Neural cell (in vitro differentiated cells): ENCODE measurements at regions not wholly inside any gene's neighbourhood (a gene's known extent, or its start where the extent isn't known, plus 50 kb on each side); places are given as distances from the start of the nearest gene placed in this dataset.

Experiments
- H2AFZ ChIP-seq: fragments of 200-600, 300-800 bp; sonication (generic), shearing (Covaris generic); 2 replicates; pipeline ENCODE4 v1.6.0; 2014; ENCODE audit warnings: low read depth, mild to moderate bottlenecking, antibody characterized with exemption, low read length, moderate library complexity
- H3F3A ChIP-seq: fragments of 200-600 bp; shearing (Covaris generic); 2 replicates; pipeline ENCODE4 v1.6.1; 2016; ENCODE audit warnings: mild to moderate bottlenecking, moderate library complexity, mixed read lengths, antibody characterized with exemption, low read length; ENCODE audit not compliant: insufficient read depth, poor library complexity, severe bottlenecking
- H3K27ac ChIP-seq: fragments of 200-600, 300-800 bp; sonication (generic), shearing (Covaris generic); 2 replicates; pipeline ENCODE4 v1.5.1; 2014; ENCODE audit warnings: mild to moderate bottlenecking, low read length, moderate library complexity
- H3K27me3 ChIP-seq: fragments of 300-800, 200-600 bp; sonication (generic), shearing (Covaris generic); 2 replicates; pipeline ENCODE4 v1.6.0; 2014; ENCODE audit warnings: mild to moderate bottlenecking, low read depth, low read length, moderate library complexity; ENCODE audit not compliant: insufficient read depth
- H3K36me3 ChIP-seq: fragments of 300-800, 200-600 bp; sonication (generic), shearing (Covaris generic); 2 replicates; pipeline ENCODE4 v1.5.1; 2014; ENCODE audit warnings: mild to moderate bottlenecking, antibody characterized with exemption, low read length, moderate library complexity; ENCODE audit not compliant: insufficient read depth
- H3K4me2 ChIP-seq: fragments of 300-800, 200-600 bp; sonication (generic), shearing (Covaris generic); 2 replicates; pipeline ENCODE4 v1.6.0; 2014; ENCODE audit warnings: mild to moderate bottlenecking, low read length
- H3K4me3 ChIP-seq: fragments of 300-800, 200-600 bp; sonication (generic), shearing (Covaris generic); 2 replicates; pipeline ENCODE4 v1.5.1; 2014; ENCODE audit warnings: mild to moderate bottlenecking, low read length, moderate library complexity
- H3K79me2 ChIP-seq: fragments of 200-600 bp; shearing (Covaris generic); replicated peaks from 2 replicates; pipeline ENCODE4 v1.6.0; 2014; ENCODE audit warnings: mild to moderate bottlenecking, low read length, moderate library complexity; ENCODE audit not compliant: insufficient read depth
- H3K9ac ChIP-seq: fragments of 300-800, 200-600 bp; sonication (generic), shearing (Covaris generic); 2 replicates; pipeline ENCODE4 v1.6.1; 2016; ENCODE audit warnings: mild to moderate bottlenecking, low read length, mixed read lengths
- H3K9me2 ChIP-seq: fragments of 200-600 bp; shearing (Covaris generic); 2 replicates; pipeline ENCODE4 v1.6.1; 2016; ENCODE audit warnings: mild to moderate bottlenecking, low read length, mixed read lengths; ENCODE audit not compliant: insufficient read depth
- H3K9me3 ChIP-seq: fragments of 200-600, 300-800 bp; sonication (generic), shearing (Covaris generic); 2 replicates; pipeline ENCODE4 v1.6.1; 2016; ENCODE audit warnings: mild to moderate bottlenecking, mixed run types, low read length, moderate library complexity, mixed read lengths
- H4K20me1 ChIP-seq: fragments of 200-600 bp; shearing (Covaris generic); 2 replicates; pipeline ENCODE4 v1.6.1; 2016; ENCODE audit warnings: mild to moderate bottlenecking, mixed run types; ENCODE audit not compliant: insufficient read depth
- EP300 ChIP-seq: fragments of 450-650 bp; conservative IDR thresholded peaks from 2 replicates; pipeline ENCODE4 v1.6.1; 2014; ENCODE audit warnings: antibody characterized with exemption, mild to moderate bottlenecking, moderate library complexity; ENCODE audit not compliant: poor library complexity, severe bottlenecking
- EZH2 ChIP-seq: fragments of 200-600, 300-800 bp; shearing (Covaris generic), sonication (generic); IDR thresholded peaks from 2 replicates; pipeline ENCODE4 v1.6.1; 2014; ENCODE audit warnings: antibody characterized with exemption, low read length, borderline replicate concordance, mild to moderate bottlenecking; ENCODE audit not compliant: insufficient read depth, poor library complexity, severe bottlenecking
- MXI1 ChIP-seq: fragments of 450-650 bp; conservative IDR thresholded peaks from 2 replicates; pipeline ENCODE4 v1.6.1; 2014; ENCODE audit warnings: antibody characterized with exemption, mild to moderate bottlenecking; ENCODE audit not compliant: poor library complexity, severe bottlenecking
- POLR2AphosphoS5 ChIP-seq: IDR thresholded peaks from 2 replicates; pipeline ENCODE4 v1.6.1; 2012
- RAD21 ChIP-seq: fragments of 450-650 bp; conservative IDR thresholded peaks from 2 replicates; pipeline ENCODE4 v1.6.1; 2014; ENCODE audit warnings: antibody characterized with exemption, mild to moderate bottlenecking, moderate library complexity
- SMC3 ChIP-seq: fragments of 450-650 bp; conservative IDR thresholded peaks from 2 replicates; pipeline ENCODE4 v1.6.1; 2014; ENCODE audit warnings: antibody characterized with exemption, mild to moderate bottlenecking, moderate library complexity; ENCODE audit not compliant: poor library complexity
- TAF1 ChIP-seq: IDR thresholded peaks from 2 replicates; pipeline ENCODE4 v1.6.1; 2012; ENCODE audit warnings: low read depth
- TF ChIP-seq, protein P1 (sequence below): IDR thresholded peaks from 2 replicates; pipeline ENCODE4 v1.6.1; 2012; ENCODE audit warnings: borderline replicate concordance
- TF ChIP-seq, protein P2 (sequence below): fragments of 450-650 bp; IDR thresholded peaks from 2 replicates; pipeline ENCODE4 v1.5.1; 2014; ENCODE audit warnings: antibody characterized with exemption, mild to moderate bottlenecking, moderate library complexity; ENCODE audit not compliant: poor library complexity, severe bottlenecking

DNA sequence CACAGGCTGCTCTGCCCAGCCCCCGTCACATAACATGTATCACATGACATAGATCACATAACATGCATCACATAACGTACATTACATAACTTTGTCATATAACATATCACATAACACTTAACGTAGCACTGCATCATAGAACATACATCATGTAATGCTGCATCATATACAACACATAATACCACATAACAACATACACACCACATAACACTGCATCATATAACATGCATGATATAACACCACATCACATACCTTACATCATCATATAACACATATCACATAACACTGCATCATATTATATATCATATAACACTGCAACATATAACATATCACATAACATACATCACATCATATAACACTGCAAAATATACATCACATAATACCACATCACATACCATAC lies 83.8 kb downstream of the AXIN2 start:
- Histone ChIP-seq H3K9me3 (no peaks in the 10 kb centered on the region), H3K27me3 (no peaks in the 10 kb centered on the region), H2AFZ (no peak overlapping the region), H3K9me2 (no peaks in the 10 kb centered on the region), H3K36me3 (no peaks in the 10 kb centered on the region), H3K27ac (no peak overlapping the region), H3K9ac (no peak overlapping the region), H3K4me3 (no peak overlapping the region), H3K4me2 (no peak overlapping the region), H3F3A (no peaks in the 10 kb centered on the region), H3K79me2 (no peaks in the 10 kb centered on the region), H4K20me1 (no peaks in the 10 kb centered on the region)
- TF ChIP-seq, protein P1, sequence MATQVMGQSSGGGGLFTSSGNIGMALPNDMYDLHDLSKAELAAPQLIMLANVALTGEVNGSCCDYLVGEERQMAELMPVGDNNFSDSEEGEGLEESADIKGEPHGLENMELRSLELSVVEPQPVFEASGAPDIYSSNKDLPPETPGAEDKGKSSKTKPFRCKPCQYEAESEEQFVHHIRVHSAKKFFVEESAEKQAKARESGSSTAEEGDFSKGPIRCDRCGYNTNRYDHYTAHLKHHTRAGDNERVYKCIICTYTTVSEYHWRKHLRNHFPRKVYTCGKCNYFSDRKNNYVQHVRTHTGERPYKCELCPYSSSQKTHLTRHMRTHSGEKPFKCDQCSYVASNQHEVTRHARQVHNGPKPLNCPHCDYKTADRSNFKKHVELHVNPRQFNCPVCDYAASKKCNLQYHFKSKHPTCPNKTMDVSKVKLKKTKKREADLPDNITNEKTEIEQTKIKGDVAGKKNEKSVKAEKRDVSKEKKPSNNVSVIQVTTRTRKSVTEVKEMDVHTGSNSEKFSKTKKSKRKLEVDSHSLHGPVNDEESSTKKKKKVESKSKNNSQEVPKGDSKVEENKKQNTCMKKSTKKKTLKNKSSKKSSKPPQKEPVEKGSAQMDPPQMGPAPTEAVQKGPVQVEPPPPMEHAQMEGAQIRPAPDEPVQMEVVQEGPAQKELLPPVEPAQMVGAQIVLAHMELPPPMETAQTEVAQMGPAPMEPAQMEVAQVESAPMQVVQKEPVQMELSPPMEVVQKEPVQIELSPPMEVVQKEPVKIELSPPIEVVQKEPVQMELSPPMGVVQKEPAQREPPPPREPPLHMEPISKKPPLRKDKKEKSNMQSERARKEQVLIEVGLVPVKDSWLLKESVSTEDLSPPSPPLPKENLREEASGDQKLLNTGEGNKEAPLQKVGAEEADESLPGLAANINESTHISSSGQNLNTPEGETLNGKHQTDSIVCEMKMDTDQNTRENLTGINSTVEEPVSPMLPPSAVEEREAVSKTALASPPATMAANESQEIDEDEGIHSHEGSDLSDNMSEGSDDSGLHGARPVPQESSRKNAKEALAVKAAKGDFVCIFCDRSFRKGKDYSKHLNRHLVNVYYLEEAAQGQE = no peak
- TF ChIP-seq EZH2 = no peak
- TF ChIP-seq SMC3 = no peak
- TF ChIP-seq POLR2AphosphoS5 = no peak
- no peak for TF ChIP-seq MXI1
- no peak for TF ChIP-seq TAF1
- TF ChIP-seq EP300 = no peak
- TF ChIP-seq RAD21 = no peak
- TF ChIP-seq, protein P2, sequence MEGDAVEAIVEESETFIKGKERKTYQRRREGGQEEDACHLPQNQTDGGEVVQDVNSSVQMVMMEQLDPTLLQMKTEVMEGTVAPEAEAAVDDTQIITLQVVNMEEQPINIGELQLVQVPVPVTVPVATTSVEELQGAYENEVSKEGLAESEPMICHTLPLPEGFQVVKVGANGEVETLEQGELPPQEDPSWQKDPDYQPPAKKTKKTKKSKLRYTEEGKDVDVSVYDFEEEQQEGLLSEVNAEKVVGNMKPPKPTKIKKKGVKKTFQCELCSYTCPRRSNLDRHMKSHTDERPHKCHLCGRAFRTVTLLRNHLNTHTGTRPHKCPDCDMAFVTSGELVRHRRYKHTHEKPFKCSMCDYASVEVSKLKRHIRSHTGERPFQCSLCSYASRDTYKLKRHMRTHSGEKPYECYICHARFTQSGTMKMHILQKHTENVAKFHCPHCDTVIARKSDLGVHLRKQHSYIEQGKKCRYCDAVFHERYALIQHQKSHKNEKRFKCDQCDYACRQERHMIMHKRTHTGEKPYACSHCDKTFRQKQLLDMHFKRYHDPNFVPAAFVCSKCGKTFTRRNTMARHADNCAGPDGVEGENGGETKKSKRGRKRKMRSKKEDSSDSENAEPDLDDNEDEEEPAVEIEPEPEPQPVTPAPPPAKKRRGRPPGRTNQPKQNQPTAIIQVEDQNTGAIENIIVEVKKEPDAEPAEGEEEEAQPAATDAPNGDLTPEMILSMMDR = no peak

DNA sequence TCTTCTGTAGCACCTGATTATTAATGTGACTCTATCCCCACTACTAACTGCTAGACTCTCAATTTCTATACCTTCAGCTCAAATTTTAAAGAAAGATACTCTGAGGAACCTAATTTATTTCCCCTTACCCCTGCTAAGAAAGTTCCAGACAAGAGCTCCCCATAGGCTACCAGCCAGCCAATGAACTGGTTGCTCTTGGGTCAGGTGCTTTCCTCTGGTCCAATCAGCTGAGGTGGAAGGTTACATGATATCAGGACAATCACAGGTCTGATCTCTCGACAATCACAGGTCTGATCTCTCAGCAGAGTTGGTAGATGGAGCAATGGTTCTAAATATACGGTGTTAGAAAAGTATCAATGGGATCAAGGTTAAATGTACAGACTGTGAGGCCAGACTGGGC lies 86.8 kb downstream of the AXIN2 start:
- H3K4me2 ChIP-seq = no peak overlapping the region
- H3K36me3 ChIP-seq = no peaks in the 10 kb centered on the region
- H2AFZ ChIP-seq = no peak overlapping the region
- H3K9ac ChIP-seq = no peak overlapping the region
- H3K27ac ChIP-seq = no peak overlapping the region
- H3K27me3 ChIP-seq = no peaks in the 10 kb centered on the region
- no peaks in the 10 kb centered on the region for H3K9me2 ChIP-seq
- no peaks in the 10 kb centered on the region for H4K20me1 ChIP-seq
- no peak for TF ChIP-seq POLR2AphosphoS5
- no peaks in the 10 kb centered on the region for H3K79me2 ChIP-seq
- H3K9me3 ChIP-seq = no peaks in the 10 kb centered on the region
- no peaks in the 10 kb centered on the region for H3F3A ChIP-seq
- no peak overlapping the region for H3K4me3 ChIP-seq

DNA sequence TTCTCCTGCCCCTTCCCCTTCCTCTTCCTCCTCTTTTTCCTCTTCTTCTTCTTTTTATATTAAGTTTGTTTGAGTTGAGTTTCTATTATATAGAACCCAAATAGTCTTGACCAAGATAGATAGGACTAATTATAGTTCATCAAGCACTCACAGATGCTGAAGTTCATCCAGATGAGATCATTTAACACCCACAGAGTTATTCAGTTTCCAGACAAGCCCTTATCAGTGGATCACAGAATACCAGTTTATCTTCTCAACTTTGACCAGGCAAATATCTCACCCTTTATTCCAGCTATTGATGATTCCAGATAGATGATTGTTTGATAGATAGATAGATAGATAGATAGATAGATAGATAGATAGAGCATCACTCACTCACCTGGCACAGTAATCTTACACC lies 87.5 kb downstream of the AXIN2 start:
- Histone ChIP-seq H3K9ac (no peak overlapping the region), H3K9me2 (no peaks in the 10 kb centered on the region), H3K27ac (no peak overlapping the region), H3K4me3 (no peak overlapping the region), H3K9me3 (no peaks in the 10 kb centered on the region), H2AFZ (no peak overlapping the region), H3F3A (no peaks in the 10 kb centered on the region), H3K27me3 (no peaks in the 10 kb centered on the region), H3K79me2 (no peaks in the 10 kb centered on the region), H3K36me3 (no peaks in the 10 kb centered on the region), H3K4me2 (no peak overlapping the region), H4K20me1 (no peaks in the 10 kb centered on the region)
- no peak for TF ChIP-seq RAD21
- no peak for TF ChIP-seq SMC3
- TF ChIP-seq, protein P2 = no peak
- no peak for TF ChIP-seq MXI1
- TF ChIP-seq POLR2AphosphoS5 = no peak
- TF ChIP-seq TAF1 = no peak
- TF ChIP-seq EZH2 = no peak
